ENCODE measurements at regions not wholly inside any gene's neighbourhood (a gene's known extent, or its start where the extent isn't known, plus 50 kb on each side); places are given as distances from the start of the nearest gene placed in this dataset.
A peak's percentile ranks its signal among the peaks of the same experiment; 100 is the strongest.

GRCh38 chr2:235170016-235170415, 218.2 kb downstream of the SH3BP4 start:
- Histone ChIP-seq H3K9me3 (ENCODE audit: control insufficient read depth in 2 of 2, low read length in 2 of 2) (no peaks in the 10 kb centered on the region), H3K27ac (ENCODE audit: low read length) (no peak overlapping the region), H3K4me3 (ENCODE audit: low read length in 2 of 2) (no peak overlapping the region), H3K27me3 (ENCODE audit: control insufficient read depth in 1 of 2, insufficient read depth in 2 of 2, low read length in 2 of 2) (no peaks in the 10 kb centered on the region), H3K4me1 (ENCODE audit: control insufficient read depth, insufficient read depth, low read length) (no peaks in the 10 kb centered on the region), H3K36me3 (ENCODE audit: control insufficient read depth in 2 of 2, insufficient read depth in 2 of 2, low read length in 2 of 2) (no peaks in the 10 kb centered on the region), H3K9ac (ENCODE audit: low read length in 2 of 2) (no peak overlapping the region)

DNA sequence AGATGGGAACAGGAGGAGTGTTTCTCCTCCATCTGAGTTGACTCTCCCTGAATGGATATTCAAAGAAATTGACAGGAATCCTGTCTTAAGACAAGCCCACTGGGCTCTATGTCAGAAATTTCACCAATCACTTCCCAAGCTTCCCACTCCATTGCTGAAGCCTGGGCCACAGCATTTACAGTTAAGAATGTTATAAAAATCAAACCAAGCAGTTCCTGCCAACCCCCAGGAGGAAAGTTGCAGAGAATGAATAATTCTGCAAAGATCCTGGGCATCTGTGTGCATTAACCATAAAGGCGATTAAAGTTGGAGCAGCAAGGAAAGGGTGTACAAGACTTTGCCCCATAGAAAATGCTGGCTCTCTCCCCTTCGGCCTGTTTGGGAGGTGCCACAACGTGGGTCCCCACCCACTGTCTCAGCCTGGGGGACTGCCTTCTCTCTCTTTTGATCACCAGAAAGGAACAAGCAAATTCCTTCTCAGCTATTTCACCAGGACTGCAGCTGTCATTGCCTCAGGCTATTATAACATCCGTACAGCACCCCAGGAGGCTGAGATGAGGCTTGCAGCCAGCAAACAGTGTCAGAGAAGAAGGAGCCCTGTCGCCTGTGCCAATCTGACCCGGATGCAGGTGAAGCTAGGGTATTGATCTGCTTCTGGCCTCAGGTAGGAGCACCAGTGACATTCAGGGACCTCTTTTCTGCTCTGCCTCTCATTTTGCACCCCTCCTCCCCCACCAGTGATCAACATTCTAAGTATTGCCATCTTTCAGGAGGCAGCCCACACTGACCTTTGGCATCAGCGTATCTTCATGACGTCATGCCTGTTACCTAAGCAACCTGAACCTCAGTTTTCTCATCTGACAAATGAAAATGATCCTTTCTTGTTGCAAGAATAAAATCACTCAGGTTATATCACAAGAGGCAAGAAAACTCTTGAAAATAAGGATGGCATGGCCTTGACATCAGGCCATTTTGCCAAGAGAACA, 219.0 kb downstream of the SH3BP4 start:
- no peaks in the 10 kb centered on the region for H3K36me3 ChIP-seq (ENCODE audit: control insufficient read depth in 2 of 2, insufficient read depth in 2 of 2, low read length in 2 of 2)
- H3K9me3 ChIP-seq (ENCODE audit: control insufficient read depth in 2 of 2, low read length in 2 of 2) = no peaks in the 10 kb centered on the region
- H3K9ac ChIP-seq (ENCODE audit: low read length in 2 of 2) = no peak overlapping the region
- H3K4me1 ChIP-seq (ENCODE audit: control insufficient read depth, insufficient read depth, low read length) = no peaks in the 10 kb centered on the region
- no peak overlapping the region for H3K27ac ChIP-seq (ENCODE audit: low read length)
- H3K27me3 ChIP-seq (ENCODE audit: control insufficient read depth in 1 of 2, insufficient read depth in 2 of 2, low read length in 2 of 2) = no peaks in the 10 kb centered on the region
- H3K4me3 ChIP-seq (ENCODE audit: low read length in 2 of 2) = no peak overlapping the region

DNA sequence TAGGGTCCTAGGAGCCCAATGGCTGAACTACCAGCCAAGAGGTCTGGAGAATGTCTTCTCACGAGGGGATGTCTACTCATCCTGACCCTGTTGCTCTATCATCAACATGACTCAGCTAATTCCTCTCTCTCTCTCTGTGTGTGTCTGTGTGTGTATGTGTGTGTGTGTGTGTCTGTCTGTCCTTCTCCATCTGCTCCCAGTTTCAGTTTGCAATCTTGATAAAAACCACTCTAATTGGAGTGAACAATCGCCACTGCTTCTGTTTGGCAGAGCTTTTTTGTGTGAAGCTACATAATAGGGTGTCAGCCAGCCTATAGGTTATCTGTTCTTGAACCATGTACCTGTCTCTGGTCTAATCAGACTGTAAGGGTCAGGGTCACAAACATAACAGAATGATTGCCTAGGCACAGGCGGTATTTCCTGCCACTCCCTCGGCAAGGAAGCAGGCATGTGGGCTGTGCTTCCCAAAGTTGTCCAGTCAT, 219.8 kb downstream of the SH3BP4 start:
- no peaks in the 10 kb centered on the region for H3K27me3 ChIP-seq (ENCODE audit: control insufficient read depth in 1 of 2, insufficient read depth in 2 of 2, low read length in 2 of 2)
- H3K27ac ChIP-seq (ENCODE audit: low read length) = no peak overlapping the region
- H3K4me1 ChIP-seq (ENCODE audit: control insufficient read depth, insufficient read depth, low read length) = no peaks in the 10 kb centered on the region
- no peaks in the 10 kb centered on the region for H3K9me3 ChIP-seq (ENCODE audit: control insufficient read depth in 2 of 2, low read length in 2 of 2)
- no peak overlapping the region for H3K9ac ChIP-seq (ENCODE audit: low read length in 2 of 2)
- no peak overlapping the region for H3K4me3 ChIP-seq (ENCODE audit: low read length in 2 of 2)
- H3K36me3 ChIP-seq (ENCODE audit: control insufficient read depth in 2 of 2, insufficient read depth in 2 of 2, low read length in 2 of 2) = no peaks in the 10 kb centered on the region

DNA sequence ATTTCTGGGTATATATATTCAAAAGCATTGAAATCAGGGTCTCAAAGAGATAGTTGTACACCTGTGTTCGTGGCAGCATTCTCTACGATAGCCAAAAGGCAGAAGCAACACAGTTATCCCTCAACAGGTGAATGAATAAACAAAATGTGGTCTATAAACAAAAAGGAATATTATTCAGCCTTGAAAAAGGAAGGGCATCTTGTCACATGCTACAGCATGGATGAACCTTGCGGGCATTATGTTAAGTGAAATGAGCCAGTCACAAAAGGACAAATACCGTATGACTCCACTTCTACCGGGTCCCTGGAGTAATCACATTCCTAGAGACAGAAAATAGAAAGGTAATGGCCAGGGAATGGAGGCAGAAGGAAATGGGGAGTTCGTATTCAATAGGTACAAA, 228.8 kb downstream of the SH3BP4 start:
- Histone ChIP-seq H3K4me1 (ENCODE audit: control insufficient read depth, insufficient read depth, low read length) (no peaks in the 10 kb centered on the region), H3K9ac (ENCODE audit: low read length in 2 of 2) (no peak overlapping the region), H3K36me3 (ENCODE audit: control insufficient read depth in 2 of 2, insufficient read depth in 2 of 2, low read length in 2 of 2) (no peaks in the 10 kb centered on the region), H3K27ac (ENCODE audit: low read length) (no peak overlapping the region), H3K9me3 (ENCODE audit: control insufficient read depth in 2 of 2, low read length in 2 of 2) (no peaks in the 10 kb centered on the region), H3K4me3 (ENCODE audit: low read length in 2 of 2) (no peak overlapping the region), H3K27me3 (ENCODE audit: control insufficient read depth in 1 of 2, insufficient read depth in 2 of 2, low read length in 2 of 2) (peaks cover 3% of the 10 kb centered on the region in 2 donors)

GRCh38 chr2:235183786-235184185, 232.0 kb downstream of the SH3BP4 start:
- Histone ChIP-seq H3K36me3 (ENCODE audit: control insufficient read depth in 2 of 2, insufficient read depth in 2 of 2, low read length in 2 of 2) (no peaks in the 10 kb centered on the region), H3K4me3 (ENCODE audit: low read length in 2 of 2) (no peak overlapping the region), H3K9me3 (ENCODE audit: control insufficient read depth in 2 of 2, low read length in 2 of 2) (no peaks in the 10 kb centered on the region), H3K4me1 (ENCODE audit: control insufficient read depth, insufficient read depth, low read length) (no peaks in the 10 kb centered on the region), H3K27ac (ENCODE audit: low read length) (no peak overlapping the region), H3K27me3 (ENCODE audit: control insufficient read depth in 1 of 2, insufficient read depth in 2 of 2, low read length in 2 of 2) (peaks cover 0 to 3% of the 10 kb centered on the region in 2 donors), H3K9ac (ENCODE audit: low read length in 2 of 2) (no peak overlapping the region)

GRCh38 chr2:235187806-235188205, 236.0 kb downstream of the SH3BP4 start:
- Histone ChIP-seq H3K27ac (ENCODE audit: low read length) (no peak overlapping the region), H3K4me1 (ENCODE audit: control insufficient read depth, insufficient read depth, low read length) (no peaks in the 10 kb centered on the region), H3K4me3 (ENCODE audit: low read length in 2 of 2) (no peak overlapping the region), H3K36me3 (ENCODE audit: control insufficient read depth in 2 of 2, insufficient read depth in 2 of 2, low read length in 2 of 2) (no peaks in the 10 kb centered on the region), H3K9ac (ENCODE audit: low read length in 2 of 2) (no peak overlapping the region), H3K27me3 (ENCODE audit: control insufficient read depth in 1 of 2, insufficient read depth in 2 of 2, low read length in 2 of 2) (peaks cover 0 to 7% of the 10 kb centered on the region in 2 donors), H3K9me3 (ENCODE audit: control insufficient read depth in 2 of 2, low read length in 2 of 2) (no peaks in the 10 kb centered on the region)

DNA sequence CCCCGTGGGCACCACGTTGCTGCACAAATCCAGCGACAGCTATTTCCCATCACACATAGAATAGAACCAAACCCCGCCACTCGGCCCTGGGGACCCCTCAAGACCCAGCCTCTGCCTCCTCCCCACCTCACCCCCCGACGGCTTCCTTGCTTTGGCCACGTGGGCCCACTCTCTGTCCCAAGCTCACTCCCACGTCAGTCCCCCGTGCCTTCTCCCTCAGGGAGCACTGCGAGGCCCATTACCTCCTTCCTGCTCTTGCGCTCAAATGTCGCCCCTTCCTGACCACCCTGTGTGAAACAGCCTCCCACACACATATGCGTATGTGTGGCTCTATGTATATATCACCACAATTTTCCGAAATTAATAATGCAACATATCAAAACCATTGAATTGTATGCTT, 239.7 kb downstream of the SH3BP4 start:
- H3K36me3 ChIP-seq (ENCODE audit: control insufficient read depth in 2 of 2, insufficient read depth in 2 of 2, low read length in 2 of 2) = no peaks in the 10 kb centered on the region
- no peaks in the 10 kb centered on the region for H3K4me1 ChIP-seq (ENCODE audit: control insufficient read depth, insufficient read depth, low read length)
- no peaks in the 10 kb centered on the region for H3K9me3 ChIP-seq (ENCODE audit: control insufficient read depth in 2 of 2, low read length in 2 of 2)
- no peak overlapping the region for H3K27ac ChIP-seq (ENCODE audit: low read length)
- no peak overlapping the region for H3K4me3 ChIP-seq (ENCODE audit: low read length in 2 of 2)
- H3K27me3 ChIP-seq (ENCODE audit: control insufficient read depth in 1 of 2, insufficient read depth in 2 of 2, low read length in 2 of 2) = peaks cover 0 to 9% of the 10 kb centered on the region in 2 donors
- no peak overlapping the region for H3K9ac ChIP-seq (ENCODE audit: low read length in 2 of 2)

GRCh38 chr2:235191978-235192377, 240.2 kb downstream of the SH3BP4 start:
- Histone ChIP-seq H3K4me3 (ENCODE audit: low read length in 2 of 2) (peak overlapping the region in 1 of 2 donors; percentile 47), H3K9me3 (ENCODE audit: control insufficient read depth in 2 of 2, low read length in 2 of 2) (no peaks in the 10 kb centered on the region), H3K27me3 (ENCODE audit: control insufficient read depth in 1 of 2, insufficient read depth in 2 of 2, low read length in 2 of 2) (peaks cover 0 to 9% of the 10 kb centered on the region in 2 donors), H3K9ac (ENCODE audit: low read length in 2 of 2) (no peak overlapping the region), H3K27ac (ENCODE audit: low read length) (no peak overlapping the region), H3K4me1 (ENCODE audit: control insufficient read depth, insufficient read depth, low read length) (no peaks in the 10 kb centered on the region), H3K36me3 (ENCODE audit: control insufficient read depth in 2 of 2, insufficient read depth in 2 of 2, low read length in 2 of 2) (no peaks in the 10 kb centered on the region)

DNA sequence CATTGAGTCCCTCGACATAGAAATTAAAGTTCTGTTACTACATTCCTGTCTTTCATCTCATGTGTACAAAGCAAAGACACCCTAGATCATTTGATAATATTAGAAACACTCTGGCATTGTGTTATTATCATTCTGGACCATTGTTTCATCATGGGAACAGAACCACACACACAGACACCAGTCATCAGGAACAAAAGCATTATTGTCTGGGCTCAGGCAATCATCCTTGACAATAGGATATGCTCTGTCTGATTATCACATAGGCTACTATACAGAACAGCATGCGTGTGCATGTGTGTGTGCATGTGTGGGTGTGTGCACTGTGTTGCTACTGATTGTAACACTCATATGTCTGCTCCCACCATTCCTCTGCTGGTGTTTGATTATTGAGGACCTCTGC, 242.5 kb downstream of the SH3BP4 start:
- no peak overlapping the region for H3K9ac ChIP-seq (ENCODE audit: low read length in 2 of 2)

GRCh38 chr2:235194836-235195235, 243.0 kb downstream of the SH3BP4 start:
- Histone ChIP-seq H3K9ac (ENCODE audit: low read length in 2 of 2) (no peak overlapping the region), H3K9me3 (ENCODE audit: control insufficient read depth in 2 of 2, low read length in 2 of 2) (no peaks in the 10 kb centered on the region), H3K27ac (ENCODE audit: low read length) (no peak overlapping the region), H3K27me3 (ENCODE audit: control insufficient read depth in 1 of 2, insufficient read depth in 2 of 2, low read length in 2 of 2) (peaks cover 0 to 8% of the 10 kb centered on the region in 2 donors), H3K4me1 (ENCODE audit: control insufficient read depth, insufficient read depth, low read length) (no peaks in the 10 kb centered on the region), H3K4me3 (ENCODE audit: low read length in 2 of 2) (no peak overlapping the region), H3K36me3 (ENCODE audit: control insufficient read depth in 2 of 2, insufficient read depth in 2 of 2, low read length in 2 of 2) (no peaks in the 10 kb centered on the region)

More for the DNA sequence above, 242.5 kb downstream of the SH3BP4 start:
- H3K9me3 ChIP-seq (ENCODE audit: control insufficient read depth in 2 of 2, low read length in 2 of 2) = no peaks in the 10 kb centered on the region
- no peak overlapping the region for H3K4me3 ChIP-seq (ENCODE audit: low read length in 2 of 2)
- no peaks in the 10 kb centered on the region for H3K4me1 ChIP-seq (ENCODE audit: control insufficient read depth, insufficient read depth, low read length)
- peaks cover 0 to 9% of the 10 kb centered on the region in 2 donors for H3K27me3 ChIP-seq (ENCODE audit: control insufficient read depth in 1 of 2, insufficient read depth in 2 of 2, low read length in 2 of 2)
- no peaks in the 10 kb centered on the region for H3K36me3 ChIP-seq (ENCODE audit: control insufficient read depth in 2 of 2, insufficient read depth in 2 of 2, low read length in 2 of 2)
- H3K27ac ChIP-seq (ENCODE audit: low read length) = no peak overlapping the region

- no peak overlapping the region for H3K9ac ChIP-seq (ENCODE audit: low read length in 2 of 2)
- H3K4me1 ChIP-seq (ENCODE audit: control insufficient read depth, insufficient read depth, low read length) = no peaks in the 10 kb centered on the region
- no peaks in the 10 kb centered on the region for H3K9me3 ChIP-seq (ENCODE audit: control insufficient read depth in 2 of 2, low read length in 2 of 2)
- no peak overlapping the region for H3K4me3 ChIP-seq (ENCODE audit: low read length in 2 of 2)
- H3K27ac ChIP-seq (ENCODE audit: low read length) = no peak overlapping the region
- peaks cover 0 to 9% of the 10 kb centered on the region in 2 donors for H3K27me3 ChIP-seq (ENCODE audit: control insufficient read depth in 1 of 2, insufficient read depth in 2 of 2, low read length in 2 of 2)
- no peaks in the 10 kb centered on the region for H3K36me3 ChIP-seq (ENCODE audit: control insufficient read depth in 2 of 2, insufficient read depth in 2 of 2, low read length in 2 of 2)
Observed at GRCh38 chr2:235195921-235196320, 244.1 kb downstream of the SH3BP4 start.
